ENCODE measurements at regions not wholly inside any gene's neighbourhood (a gene's known extent, or its start where the extent isn't known, plus 50 kb on each side); places are given as distances from the start of the nearest gene placed in this dataset.

DNA sequence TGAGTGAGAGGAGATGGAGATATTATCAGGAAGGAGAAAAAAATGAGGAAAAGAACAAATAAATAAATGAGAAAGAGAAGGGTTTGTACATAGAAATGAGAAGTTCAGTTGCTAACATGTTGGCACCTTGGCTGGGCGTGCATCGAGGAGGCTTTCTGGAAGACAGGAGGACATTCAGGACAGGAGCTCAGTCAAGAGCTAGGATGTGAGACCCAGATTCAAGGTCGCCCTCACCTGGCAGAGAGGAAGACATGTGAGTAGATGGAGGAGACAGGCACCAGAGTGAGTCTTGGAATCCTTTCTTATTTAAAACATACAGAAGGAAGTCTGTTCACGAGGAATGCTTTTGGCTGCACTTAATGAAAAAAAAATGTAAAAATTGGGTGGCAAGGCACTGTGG is 640.9 kb downstream of the NPHP4 start:
- H3K27ac ChIP-seq (ENCODE audit: low read depth, low read length) = no peak overlapping the region
- WGBS, 3 donors = 61 to 77% (median 69%) methylated on average over 4 of the region's 4 CpGs

DNA sequence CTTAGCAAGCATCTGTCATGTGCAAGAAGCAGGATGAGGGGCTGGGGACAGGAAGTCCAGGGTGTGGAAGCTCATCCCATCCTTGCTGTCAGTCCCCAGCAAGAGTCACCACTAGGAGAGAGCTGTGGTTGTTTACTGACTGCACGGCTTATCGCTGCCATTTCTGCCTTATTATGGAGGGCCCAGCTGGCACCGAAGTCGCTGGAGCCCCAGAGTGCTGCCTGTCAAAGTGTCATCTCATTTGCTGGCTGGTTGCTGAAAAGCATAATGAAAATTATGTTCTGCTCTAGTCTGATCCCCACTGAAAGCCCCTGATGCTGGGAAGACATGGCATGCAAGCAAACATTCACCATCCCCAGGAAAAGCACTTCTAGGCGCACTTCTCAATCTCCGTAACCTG is 642.7 kb downstream of the NPHP4 start:
- no peak overlapping the region for H3K27ac ChIP-seq (ENCODE audit: low read depth, low read length)
- 77 to 88% (median 86%) methylated on average over 6 of the region's 6 CpGs for WGBS, 3 donors

DNA sequence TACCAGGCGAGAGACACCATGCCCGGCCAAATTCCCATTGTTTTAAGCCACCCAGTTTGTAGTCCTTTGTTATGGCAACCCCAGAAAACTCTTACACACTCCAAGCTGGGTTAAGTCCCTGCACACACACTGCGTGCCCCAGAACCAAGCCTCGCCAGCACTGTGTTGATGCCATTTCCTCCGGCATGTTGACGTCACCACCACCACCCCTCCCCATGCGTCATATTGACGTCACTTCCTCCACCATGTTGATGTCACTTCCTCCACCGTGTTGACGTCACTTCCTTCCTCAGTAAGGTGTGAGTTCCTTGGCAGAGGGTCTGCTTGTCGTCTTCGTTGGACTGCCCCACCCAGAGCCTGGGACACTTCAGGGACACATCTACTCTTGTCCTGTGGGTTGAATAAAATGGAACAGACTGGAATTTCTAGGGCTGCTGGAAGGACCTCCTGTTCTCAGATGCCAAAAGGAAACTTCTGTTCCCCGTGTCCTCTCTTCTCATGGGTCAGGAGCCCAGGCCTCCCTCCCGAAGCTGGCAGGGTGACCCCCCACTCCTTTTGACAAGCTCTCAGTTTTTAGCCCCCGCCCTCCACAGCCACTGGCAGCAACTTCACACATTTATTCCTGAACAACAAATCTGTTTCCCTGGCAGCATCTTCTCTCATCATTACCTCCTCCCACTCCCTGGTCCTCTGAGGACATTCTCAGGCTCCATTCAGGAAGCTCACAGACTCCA is 643.3 kb downstream of the NPHP4 start:
- WGBS, 3 donors = 76 to 79% (median 76%) methylated on average over 15 of the region's 15 CpGs
- no peak overlapping the region for H3K27ac ChIP-seq (ENCODE audit: low read depth, low read length)

DNA sequence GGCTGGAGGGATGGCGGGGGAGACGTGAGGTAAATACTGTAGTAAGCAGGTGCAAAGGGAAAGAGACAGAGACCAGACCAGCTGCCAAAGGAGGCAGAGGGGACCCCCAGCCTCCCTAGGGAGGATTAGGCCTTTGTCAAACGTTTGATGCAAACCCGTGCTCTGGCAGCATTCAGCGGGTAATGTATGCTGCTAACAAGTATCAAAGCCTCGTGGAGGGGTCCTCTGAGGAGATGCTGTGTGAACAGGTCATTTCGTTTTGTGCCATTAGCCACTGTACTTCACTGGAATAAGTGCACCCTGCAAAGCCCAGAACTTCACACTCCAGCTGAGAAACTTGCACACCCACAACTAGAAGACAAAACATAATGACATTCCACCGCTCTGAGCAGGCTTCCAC is 644.5 kb downstream of the NPHP4 start:
- H3K27ac ChIP-seq (ENCODE audit: low read depth, low read length) = no peak overlapping the region
- WGBS, 3 donors = 68 to 70% (median 68%) methylated on average over 8 of the region's 8 CpGs

DNA sequence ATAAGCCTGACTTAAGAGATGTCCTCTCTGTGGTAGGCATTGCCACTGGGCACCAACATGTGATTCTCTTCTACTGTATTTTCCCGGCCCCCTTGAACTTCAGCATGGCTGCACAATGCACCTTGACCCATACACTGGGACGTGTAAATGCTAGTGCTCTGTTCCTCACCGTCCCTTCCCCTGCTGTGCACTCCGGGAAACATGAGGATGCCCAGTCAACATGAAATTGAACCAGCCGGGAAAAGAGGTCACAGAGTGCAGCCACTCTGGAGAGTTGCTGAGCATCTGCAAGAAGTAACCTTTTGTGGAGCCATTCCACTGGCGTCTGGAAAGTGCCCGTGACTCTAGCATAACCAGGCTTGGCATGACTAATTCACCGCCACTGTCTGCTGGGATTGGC is 646.7 kb downstream of the NPHP4 start:
- whole genome bisulfite sequencing, 3 donors = 71 to 78% (median 77%) methylated on average over 8 of the region's 8 CpGs
- no peak overlapping the region for H3K27ac ChIP-seq (ENCODE audit: low read depth, low read length)

DNA sequence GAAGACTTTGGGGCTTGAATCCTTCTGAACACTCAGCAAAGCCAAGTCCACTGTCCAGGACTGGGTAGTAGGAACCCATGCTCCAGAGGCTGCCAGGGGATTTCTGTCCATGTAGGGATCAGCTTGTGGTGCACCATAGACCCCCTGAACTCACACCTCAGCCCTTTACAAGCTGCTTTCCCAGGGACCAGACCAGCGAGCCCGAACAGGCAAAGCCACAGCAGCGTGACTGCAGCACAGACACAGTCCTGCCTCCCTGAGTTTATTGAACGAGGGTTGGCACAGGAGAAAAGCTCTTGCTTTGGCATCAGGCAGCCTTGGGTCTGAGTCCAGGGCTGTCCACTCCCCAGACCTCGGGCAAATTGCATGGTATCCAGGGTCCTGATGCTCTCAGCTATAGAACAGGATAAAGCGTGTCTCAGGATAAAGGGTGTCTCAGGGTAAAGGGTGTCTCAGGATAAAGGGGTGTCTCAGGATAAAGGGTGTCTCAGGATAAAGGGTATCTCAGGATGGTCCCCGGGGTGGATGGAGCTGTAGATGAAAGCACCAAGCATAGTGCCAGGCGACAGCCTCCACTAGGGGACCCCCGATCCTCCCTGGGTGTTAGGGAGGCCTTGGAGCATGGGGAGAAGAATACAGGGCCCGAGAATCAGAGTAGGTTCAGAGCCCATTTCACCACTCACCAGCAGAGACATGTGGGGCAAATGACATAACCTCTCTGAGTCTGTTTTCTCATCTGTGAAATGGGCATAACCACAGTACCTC is 648.8 kb downstream of the NPHP4 start:
- WGBS, 3 donors = 78 to 85% (median 79%) methylated on average over 10 of the region's 10 CpGs
- no peak overlapping the region for H3K27ac ChIP-seq (ENCODE audit: low read depth, low read length)

DNA sequence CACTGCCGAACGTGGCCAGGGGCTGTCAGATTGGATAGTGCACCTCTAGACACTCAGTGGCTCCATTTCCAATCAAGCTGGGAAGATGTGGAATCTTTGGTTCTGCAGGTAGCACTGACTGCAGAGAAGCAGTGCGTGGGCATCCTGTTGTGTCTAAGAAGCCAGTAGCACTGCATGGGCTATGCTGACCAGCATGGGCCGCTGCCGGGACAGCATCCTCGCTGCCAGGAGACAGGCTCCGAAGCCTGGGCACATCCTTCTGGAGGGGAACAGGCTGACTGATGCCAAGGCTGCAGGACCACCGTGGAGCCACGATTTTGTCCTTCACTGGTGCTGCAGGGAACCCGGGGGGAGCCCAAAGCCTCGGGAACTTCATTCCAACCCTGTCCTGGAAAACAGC is 649.4 kb downstream of the NPHP4 start:
- 74 to 83% (median 79%) methylated on average over 11 of the region's 11 CpGs for WGBS, 3 donors
- no peak overlapping the region for H3K27ac ChIP-seq (ENCODE audit: low read depth, low read length)

DNA sequence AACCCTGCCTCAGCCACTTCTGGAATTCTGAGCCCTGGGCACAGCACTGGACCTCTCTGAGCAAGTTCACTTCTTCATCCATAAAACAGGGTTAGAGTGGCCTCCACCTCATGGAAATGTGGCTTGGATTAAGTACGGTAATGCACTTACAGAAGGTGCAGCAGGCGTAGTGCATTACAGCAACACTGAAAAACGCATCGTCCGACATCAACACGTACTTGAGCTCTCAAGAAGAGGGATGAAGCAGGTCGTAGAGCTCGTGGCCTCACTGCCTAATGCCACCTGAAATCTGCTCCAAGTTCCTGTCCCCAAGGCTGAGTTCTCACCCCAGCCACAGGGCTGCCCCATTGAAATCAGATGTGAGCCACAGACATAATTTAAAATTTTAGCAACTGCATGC is 650.1 kb downstream of the NPHP4 start:
- 65 to 84% (median 83%) methylated on average over 8 of the region's 8 CpGs for WGBS, 3 donors
- H3K27ac ChIP-seq (ENCODE audit: low read depth, low read length) = no peak overlapping the region

DNA sequence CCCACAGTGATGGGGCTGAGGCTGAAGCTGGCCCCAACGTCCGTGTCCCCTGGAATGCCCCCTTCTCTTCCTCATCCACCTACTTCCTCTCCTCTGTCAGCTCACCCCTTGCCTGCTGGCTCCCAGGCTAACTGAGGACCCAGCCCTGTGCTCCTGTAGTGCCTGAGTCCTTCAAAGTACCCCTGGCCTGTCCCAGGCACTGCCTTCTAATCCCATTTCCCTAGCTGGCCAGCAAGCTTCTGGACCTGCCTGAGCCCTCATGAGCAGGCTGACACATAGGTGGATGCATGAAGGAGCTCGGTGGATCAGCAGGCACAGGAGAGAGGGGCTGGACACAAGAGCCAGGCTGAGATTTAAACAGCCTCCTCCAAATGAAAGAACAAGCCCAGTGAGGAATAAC is 650.8 kb downstream of the NPHP4 start:
- WGBS, 3 donors = 42 to 56% (median 49%) methylated on average over 3 of the region's 3 CpGs
- H3K27ac ChIP-seq (ENCODE audit: low read depth, low read length) = no peak overlapping the region

DNA sequence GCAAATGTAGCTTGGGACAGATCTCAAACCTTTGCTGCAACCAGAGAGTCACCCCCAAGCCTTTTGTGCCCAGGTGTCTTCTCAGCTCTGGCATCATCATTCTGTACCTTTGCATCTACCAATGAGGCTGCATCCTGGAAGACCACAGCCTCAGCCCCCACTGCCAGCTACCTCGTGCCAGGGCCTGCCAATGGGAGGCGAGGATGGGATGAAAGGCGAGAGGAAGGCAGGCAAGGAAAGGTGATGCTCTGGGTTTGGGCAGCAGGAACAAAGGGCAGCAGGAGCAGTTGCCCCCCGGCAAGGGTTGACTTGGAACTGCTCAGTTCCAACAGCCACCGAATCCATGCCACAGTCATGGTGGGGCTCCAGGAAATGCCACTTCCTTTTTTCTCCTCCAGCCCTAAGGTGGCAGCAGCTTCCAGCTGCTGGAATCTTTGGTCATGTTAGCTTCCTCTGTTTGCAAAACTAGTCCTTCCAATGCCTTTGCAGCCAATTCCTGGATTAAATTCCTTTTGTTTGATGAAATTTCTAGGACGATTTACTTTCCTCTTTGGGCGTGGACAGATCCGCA is 651.6 kb downstream of the NPHP4 start:
- 68 to 81% (median 79%) methylated on average over 8 of the region's 8 CpGs for WGBS, 3 donors
- no peak overlapping the region for H3K27ac ChIP-seq (ENCODE audit: low read depth, low read length)

DNA sequence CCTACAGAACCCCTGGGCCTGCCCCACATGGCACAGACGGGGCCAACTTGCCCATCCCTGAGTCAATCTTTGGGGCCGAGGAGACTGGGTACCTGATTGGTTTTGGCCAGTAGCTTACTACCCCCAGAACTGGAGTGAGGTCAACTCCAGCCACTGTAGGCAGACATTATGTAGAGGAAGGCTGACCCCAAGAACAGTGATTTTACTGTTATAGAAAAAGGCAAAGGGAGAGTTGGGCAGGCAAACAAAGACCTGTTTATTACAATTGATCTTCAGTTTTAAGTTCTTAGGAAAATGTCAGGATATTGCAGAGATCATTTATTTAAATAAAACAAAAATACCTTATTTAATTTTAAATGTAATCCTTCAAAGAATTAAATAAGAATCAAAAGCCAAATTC is 653.8 kb downstream of the NPHP4 start:
- H3K27ac ChIP-seq (ENCODE audit: low read depth, low read length) = no peak overlapping the region
- WGBS, 3 donors = 60 to 84% (median 76%) methylated on average over 2 of the region's 2 CpGs

DNA sequence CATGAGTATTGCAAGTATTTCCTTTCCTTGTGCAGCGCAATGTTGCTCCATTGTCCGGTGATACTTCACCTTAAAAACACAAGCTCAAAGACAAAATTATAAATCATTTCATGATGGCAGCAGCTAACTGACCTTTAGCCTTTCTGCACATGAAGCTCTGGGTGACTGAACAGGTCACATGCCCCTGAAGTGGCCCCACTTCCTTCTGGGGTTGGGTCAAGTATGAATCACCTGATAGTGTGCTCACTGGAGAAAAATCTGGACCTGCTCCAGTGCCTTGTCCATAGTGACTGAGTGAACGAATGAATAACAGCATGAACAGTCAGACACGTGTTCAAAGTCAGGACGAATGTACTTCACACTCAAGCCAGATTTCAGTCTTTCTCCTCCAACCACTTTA is 658.9 kb downstream of the NPHP4 start:
- H3K27ac ChIP-seq (ENCODE audit: low read depth, low read length) = no peak overlapping the region
- 54 to 76% (median 75%) methylated on average over 5 of the region's 5 CpGs for WGBS, 3 donors

DNA sequence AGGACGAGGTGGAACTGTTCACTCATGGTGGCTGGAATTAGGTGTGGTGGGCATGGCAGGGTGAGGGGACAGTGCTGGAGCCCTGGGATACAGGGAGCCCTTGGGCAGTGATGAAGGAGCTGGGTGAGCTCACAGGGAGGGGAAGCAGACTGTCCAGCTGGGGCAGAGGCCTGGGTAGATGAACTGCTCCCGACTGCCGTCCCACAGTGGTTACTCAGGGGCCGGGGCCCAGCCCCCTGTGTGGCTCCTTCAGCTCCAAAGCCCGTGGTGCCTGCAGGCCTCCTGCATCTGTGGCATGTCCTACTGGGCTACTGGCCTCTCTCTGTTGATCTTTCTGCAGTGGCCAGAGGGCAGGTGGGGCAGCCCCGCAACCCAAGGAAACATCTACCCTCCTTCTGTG is 661.1 kb downstream of the NPHP4 start:
- H3K27ac ChIP-seq (ENCODE audit: low read depth, low read length) = no peak overlapping the region
- 80 to 82% (median 80%) methylated on average over 6 of the region's 6 CpGs for WGBS, 3 donors

DNA sequence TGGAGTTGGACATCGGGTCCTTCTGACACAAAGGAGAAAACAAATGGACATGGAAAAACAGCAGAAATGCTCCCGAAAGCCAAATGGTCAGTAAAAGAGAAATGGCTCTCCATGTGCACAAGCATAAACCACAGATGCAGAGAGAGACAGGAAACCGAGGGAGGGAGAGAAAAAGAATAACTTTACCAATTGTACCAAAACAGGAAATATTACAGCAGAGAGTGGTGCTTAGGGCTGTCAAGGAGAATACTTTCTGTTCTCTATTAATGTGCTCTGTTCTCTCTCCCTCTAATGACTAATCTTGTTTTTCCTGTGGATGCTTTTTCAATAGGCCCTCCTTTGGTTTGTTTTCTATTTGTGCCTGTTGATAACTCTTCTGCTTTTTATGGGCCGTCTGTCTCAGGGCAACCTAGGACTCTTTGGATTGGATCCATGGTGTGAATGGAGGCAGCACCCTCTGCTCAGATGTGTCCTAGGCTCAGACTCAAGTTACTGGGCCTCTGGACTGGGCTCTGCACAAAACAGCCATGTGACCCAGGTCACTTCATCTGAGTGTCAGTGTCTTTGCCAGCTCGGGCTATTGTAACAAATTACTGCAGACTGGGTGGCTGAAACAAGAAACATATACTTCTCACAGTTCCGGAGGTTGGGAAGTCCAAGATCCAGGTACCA is 663.0 kb downstream of the NPHP4 start:
- no peak overlapping the region for H3K27ac ChIP-seq (ENCODE audit: low read depth, low read length)
- 52 to 59% (median 57%) methylated on average over 6 of the region's 6 CpGs for WGBS, 3 donors

DNA sequence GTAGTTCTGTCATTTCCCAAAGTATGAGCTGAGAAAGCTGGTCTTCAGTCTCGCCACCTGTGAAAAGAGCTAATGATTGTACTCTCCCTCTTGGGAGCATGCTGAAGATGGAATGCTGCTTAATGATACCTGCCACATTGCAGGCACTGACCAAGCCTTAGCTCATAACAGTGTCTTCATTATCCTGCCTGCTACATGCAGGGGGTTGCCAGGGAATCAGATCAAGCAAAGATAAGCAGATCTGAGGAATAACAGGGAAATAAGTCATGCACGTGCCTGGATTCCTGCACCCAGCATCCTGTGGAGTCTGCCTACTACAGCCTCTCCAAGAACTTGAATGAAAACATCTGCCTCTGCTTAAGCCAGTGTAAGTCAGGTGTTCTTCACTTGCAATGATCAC is 667.3 kb downstream of the NPHP4 start:
- WGBS, 3 donors = 23 to 48% (median 46%) methylated on average over 2 of the region's 2 CpGs
- H3K27ac ChIP-seq (ENCODE audit: low read depth, low read length) = no peak overlapping the region

DNA sequence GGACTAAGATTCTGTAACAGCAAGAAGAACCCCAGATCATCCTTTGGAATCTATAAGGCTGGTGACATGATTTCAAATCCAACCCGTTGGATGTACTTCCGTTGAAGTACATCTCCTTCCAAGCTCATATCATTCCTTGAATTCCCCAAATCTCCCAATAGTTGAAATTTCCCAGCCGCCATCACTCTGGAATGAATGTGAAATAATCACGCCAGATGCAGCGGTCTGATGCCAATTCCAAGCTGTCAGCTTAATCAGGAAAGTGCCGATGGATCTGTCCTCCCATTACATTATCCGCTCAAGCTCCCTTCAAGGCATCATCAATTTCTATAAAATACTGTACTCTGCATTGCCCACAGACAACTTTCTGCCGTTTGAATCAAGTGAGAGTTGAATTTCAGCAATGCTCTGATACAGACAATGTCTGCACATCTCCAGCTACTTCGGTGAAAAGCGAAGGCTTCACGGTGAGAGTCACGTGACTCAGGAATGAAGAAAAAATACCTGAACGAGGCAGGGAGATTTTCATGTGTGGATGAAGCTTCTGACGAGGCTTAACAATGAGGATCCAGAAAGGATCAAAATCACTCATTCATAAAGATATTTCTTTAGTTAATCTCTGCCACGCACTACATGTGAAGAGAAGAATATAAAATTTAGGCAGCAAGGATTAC is 663.9 kb downstream of the AJAP1 start:
- no peak overlapping the region for H3K27ac ChIP-seq (ENCODE audit: low read depth, low read length)

DNA sequence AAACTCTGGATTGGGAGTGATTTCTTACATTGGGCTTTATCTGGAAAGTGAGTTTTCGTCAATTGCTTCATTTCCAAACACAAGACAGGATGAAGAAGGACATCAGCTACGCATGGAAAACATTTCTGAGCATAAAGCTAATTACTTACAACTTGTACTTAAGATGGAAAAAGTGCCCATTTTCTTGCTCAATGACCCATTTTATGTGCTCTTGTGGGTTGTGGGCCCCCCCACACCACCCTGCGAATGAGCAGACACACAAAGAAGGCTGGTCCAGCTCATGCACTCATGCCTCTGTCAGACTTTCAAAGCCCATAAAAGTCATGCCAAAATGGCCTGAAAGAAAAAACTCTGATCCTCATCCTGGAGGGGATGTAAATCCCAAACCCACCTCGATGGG is 663.0 kb downstream of the AJAP1 start:
- H3K27ac ChIP-seq (ENCODE audit: low read depth, low read length) = no peak overlapping the region
- WGBS, 3 donors = 77 to 81% (median 79%) methylated on average over 4 of the region's 4 CpGs

More for the DNA sequence above, 663.9 kb downstream of the AJAP1 start:
- WGBS, 3 donors = 73 to 77% (median 74%) methylated on average over 15 of the region's 15 CpGs

DNA sequence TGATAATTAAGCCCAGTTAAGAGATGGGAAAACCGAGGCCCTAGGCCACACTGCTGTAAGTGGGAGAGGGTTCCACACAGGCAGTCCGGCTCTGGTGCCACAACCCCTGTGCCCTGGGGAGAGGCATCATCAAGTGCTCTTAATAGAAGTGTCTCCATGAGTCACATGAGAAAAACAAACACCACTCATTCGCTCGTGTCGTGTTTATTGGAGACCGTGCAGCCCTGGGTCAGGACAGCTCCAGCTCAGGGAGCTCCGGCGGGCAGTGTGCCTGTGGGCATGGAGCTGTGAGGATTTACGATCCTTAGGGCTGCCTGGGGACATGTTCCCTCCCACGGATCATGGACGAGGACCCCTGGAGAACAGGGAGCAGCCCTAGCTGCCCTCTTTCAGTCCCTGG is 658.5 kb downstream of the AJAP1 start:
- 53 to 69% (median 64%) methylated on average over 11 of the region's 11 CpGs for WGBS, 3 donors
- no peak overlapping the region for H3K27ac ChIP-seq (ENCODE audit: low read depth, low read length)

DNA sequence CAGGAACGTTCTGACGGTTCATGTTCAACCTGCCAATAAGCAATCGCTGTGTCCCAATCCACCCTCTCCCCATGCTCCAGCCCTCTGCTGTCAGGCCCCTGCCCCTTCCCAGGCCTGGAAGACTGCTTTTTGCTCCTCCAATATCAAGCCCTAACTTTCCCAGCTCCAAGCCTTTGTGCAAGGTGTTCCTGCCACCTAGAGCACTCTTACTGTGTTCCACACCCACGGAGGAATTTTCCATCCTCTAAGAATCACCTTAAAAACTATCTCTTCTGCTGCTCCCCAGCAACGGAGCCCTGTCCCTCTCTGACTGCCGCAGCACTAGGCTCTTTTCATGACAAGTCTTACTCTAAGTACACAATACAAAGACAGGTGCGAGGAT is 657.9 kb downstream of the AJAP1 start:
- WGBS, 3 donors = 70 to 82% (median 75%) methylated on average over 7 of the region's 7 CpGs
- H3K27ac ChIP-seq (ENCODE audit: low read depth, low read length) = no peak overlapping the region
